Inflammatory macrophage treated with lipopolysaccharide for 4 hours (primary cell): ENCODE measurements at regions not wholly inside any gene's neighbourhood (a gene's known extent, or its start where the extent isn't known, plus 50 kb on each side); places are given as distances from the start of the nearest gene placed in this dataset.

ENCODE experiments used
- DNase-seq: peaks from one replicate; pipeline ENCODE4 v3.0.0-alpha.2; 2020

DNA sequence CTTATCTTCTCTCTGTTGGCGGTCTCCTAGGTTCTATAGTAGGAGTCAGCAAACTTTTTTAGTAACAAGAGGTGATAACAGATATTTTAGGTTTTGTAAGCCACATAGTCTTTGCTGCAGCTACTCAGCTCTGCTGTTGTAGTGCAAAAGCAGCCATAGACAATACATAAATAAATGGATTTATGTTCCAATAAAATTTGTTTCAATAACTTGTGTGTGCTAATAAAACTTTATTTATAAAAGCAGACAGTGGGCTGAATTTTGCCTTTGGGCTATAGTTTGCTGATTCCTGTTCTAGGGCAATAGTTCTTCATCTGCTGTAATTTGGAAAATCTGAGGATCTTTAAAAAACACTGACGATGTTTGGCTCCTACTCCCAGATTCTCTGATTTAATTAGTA is 469.4 kb upstream of the TNC start:
- DNase-seq, result no peak

DNA sequence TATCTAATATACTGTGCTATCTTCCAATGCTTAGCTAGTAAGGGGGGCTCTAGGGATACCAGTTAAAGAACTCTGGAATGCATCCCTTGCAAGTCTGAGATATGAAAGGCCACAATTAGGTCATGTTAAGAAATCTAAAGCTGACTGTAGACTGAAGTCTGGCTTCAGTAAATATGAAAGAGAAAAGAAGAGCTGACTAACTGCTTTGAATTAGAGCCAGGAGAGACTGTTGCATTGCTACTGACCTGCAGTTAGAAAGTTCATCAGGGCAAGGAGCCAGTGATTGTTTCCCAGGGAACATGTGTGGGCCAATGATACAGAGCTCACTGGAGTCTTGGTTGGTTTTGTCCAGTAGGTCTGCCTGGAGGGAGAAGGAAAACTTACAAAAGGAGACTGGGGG is 472.1 kb upstream of the TNC start:
- DNase-seq, result no peak

DNA sequence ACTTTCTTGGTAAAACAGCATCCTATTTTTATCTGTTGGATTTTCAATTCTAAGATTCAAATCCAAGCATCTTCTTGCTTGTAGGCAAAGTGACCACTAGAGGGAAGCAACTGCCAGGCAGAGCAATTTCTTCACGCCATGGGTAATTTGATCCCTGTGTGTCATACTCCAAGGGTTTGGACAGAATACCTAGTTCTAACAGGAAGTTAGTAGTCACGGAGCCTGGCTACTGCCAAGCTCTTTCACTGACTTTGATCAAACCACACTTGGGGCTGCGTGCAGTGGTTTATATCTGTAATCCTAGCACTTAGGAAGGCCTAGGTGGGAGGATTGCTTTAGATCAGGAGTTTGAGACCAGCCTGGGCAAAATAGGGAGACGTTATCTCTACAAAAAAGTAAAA is 473.6 kb upstream of the TNC start:
- peak; percentile 38 for DNase-seq

DNA sequence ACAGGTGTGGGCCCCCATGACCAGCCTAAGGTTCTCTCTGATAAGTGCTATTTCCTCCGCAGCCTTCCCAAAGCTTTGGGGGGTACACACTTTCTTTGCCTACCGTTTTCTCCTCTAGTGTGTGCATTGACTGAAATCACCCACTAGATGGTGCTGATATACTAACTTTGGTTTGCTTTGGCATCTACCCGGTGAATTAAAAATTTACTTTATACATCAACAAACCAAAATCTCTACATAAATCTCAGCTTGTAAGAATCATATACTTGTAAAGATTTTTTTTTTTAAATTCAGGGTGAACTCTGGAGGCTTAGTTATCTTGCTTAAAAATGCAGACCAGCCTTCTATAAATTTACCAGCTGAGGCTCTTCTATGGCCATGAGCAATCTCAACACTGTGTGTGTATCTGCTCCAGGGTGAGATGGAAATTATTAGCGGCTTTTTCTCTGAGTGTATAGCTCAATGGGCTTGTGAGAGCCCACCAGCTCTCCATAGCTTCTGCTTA is 475.7 kb upstream of the TNC start:
- peak; percentile 7 for DNase-seq

DNA sequence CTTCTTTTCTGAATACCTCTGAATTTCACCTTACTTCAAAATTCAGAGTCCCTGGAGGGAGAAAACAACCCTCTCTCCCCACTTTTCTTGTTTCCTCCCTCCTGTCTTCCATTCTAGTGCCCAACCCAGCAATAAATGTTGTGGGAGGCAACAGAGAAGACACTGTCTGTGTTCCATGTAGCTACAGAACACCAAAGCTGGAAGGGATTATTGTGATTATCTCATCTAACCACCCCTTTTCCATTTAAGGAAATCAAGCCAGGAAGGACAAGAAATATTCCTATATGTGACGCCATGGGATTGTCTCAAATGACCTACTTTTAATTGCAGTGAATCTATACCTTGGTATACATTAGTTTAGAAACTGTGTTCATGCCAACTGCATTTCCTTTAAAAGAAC is 476.6 kb upstream of the TNC start:
- DNase-seq, result no peak

DNA sequence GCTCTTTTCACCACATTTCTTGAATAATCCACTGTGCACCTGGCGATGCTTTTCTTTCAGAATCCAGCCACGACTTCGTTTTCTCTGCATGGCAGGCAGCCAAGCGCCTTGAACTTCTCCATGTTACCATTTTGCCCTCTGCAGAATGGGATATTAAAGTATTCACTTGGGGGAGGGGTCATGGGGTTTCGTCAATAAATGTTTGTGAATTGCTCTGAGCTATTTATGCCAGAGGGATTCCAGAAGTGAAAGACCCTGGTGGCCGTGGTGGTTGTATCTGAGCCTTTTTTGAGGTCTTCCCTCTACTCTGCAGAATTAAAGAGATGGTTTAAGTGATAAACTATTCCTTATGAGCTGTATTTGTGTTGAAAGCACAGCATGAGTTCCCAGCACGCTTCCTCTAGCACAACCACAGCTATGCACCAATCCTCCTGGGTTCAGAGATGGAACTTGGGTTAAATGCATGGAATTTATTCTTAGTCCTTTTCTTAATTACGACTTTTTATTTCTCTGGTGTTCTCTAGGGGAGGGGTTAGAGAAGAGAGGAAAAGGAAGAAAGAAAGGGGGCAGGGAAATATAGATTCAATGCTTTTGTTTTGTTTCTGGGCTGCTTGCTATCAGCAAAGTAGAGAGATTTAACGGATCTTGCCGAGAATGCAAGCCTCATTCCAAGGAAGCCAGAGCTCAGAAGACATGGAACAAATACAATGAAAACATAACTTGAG is 478.2 kb upstream of the TNC start:
- DNase-seq, result no peak

DNA sequence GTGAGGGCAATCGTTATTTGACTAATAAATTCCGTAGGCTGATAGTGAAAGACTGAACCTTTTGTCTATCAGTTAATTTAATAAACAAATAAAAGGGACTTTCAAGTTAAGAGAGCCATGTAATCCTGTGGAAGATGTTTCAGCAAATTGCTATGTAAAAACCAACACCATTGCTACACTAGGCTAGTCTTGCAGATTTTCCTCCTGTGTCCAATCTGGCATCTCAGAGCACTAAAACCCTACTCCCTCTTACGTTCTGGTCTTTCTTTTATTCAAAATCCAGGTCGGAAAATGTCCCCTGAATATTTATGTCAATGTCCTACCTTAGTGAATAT is 478.8 kb upstream of the TNC start:
- DNase-seq, result no peak

DNA sequence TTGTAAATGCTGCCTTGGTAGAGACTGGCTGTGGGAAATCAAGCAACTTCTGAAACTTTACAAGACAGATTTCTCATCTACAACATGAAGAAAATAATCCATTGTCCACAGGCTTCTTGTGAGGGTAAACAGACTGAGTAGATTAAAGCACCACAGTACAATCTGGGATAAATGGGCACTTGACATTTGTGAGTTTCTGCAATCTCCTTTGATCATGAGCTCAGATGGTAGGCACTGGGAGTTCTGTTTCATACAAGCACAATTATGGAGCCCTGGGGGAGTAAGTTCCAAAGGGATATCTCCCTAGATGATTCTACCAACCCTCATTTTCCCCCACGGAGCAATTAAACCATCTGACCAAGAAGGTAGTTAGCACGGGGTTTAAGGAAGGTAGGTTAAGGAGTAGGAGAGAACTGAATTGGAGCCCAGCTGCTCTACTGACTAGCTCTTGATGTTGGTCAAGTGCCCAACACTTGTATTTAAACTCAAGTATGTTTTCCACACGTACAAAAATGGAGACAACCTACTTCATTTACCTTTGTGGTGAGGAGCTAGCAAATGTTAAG is 479.5 kb upstream of the TNC start:
- no peak for DNase-seq

DNA sequence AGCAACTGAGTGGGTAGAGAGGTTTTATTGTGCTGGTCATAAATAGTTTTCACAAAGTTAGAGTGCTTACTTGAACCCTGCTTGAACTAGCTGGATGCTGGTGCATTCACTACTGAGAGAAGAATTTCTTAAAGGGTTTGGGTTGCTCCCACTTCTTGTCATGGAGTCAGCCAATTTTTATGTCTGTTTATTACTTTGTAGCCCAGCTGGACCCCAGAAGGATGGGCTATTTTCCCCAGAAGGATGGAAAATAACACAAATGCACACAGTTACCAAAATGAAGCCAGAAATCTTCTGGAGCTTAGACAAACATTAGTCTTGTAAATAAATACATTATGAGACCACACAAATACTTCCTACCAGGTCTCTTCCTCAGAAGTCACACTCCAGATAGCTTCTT is 480.8 kb upstream of the TNC start:
- DNase-seq, result no peak

DNA sequence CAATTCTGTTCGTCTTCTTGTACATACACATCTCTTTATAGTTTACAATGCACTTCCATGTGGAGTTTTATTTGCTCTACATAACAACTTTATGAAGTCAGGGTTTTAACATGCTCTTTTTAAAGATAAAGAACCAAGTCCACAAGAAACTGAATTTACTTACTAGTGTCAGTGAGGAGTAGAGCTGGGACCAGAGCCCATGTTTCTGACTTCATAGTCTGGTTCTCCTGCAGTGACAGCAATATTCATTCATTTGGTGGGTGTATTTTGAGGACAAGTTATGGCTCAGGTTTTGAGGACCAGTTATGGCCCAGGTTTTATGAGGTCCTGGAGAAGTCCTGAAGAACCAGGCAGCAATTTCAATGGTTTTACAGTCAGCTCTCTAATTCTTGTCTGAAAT is 481.9 kb upstream of the TNC start:
- no peak for DNase-seq

DNA sequence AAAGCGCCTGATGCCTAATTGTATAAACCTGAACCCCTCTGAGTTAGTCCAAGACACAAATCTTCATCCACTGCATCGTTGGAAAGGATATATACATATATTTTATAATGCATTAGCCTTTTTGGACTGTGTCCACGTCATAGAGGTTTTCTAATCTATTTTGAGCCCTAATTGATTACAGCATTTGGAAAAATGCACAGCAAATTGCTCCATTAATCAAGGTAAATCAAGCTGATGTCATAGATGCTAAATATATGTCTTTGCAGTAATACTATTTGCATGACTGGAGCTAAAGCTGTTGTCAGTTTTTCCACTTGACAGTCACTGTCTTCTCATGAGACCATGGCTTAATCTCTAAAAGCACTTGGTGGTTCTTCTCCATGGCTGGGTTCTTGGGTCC is 483.5 kb upstream of the TNC start:
- no peak for DNase-seq

DNA sequence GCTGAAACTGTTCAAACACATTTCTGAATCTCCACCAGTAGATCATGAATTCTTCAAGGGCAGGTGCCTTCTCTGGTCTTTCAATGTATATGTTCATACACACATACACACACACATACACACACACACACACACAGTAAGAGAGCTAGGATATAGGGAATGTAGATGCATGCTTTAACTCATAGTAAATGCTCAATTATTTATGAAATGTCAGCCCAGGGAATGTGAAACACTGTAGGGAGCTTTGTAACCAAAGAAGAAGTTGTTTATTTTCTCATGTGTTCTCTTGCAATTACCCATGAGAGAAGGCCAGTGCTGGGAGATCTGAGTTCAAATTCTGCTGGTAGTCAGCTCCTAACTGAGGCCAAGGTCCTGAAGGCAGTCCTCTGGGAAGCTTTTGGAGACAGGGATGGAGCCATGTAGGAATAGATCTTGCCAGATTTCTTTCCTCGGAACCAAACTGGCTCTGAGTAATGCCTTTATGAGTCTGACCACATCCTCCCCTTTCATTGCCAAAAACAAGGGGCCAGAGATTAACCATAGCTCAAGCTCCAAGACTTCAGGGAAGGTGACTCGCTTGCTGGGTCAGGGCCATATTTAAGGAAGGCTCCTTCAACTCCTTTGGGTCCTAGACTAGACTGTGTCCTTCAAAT is 487.0 kb upstream of the TNC start:
- DNase-seq, result no peak

DNA sequence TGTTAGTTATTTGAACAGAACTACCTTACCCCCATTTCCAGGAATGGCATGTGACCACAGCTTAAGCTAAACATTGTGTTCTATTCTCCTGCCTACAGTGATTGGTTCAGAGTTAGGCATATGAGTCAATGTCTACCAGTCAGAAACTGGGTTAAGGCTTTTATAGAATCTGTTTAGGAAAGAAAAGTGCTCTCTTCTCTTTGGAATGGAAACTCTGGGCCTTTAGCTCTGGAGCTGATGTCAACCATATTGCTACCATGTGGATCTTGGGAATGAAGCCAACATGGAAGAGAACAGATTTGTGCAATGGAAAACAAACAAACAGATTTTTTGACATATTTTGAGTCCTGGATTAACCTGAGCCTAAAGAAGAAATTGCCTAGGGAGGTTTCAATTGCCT is 488.9 kb upstream of the TNC start:
- DNase-seq, result no peak

DNA sequence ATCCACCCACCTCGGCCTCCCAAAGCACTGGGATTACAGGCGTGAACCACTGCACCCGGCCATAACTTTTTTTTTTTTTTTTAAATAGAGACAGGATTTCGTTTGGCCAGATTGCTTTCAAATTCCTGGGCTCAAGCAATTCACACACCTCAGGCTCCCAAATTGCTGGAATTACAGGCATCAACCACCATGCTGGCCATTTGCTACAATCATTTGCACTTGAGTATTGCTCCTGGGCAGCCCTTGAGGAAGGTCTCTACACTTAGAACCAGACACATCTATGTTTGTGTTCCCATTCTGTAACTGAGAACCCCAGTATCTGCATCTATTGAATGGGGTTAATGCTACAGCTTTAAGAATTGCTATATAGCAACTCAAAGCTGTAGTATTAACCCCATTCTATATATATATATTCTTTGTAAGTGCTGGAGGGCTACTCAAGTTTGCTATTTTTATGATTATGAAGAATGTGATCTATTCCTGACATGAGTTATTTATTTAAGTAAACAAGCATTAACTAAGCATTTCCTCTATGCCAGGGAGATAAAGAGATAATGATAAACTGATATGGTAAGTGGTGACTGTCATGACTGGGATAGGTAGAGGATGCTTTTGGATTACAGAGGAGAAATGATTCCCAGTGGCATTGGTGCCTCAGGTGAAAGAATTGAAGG is 496.5 kb upstream of the TNC start:
- no peak for DNase-seq

DNA sequence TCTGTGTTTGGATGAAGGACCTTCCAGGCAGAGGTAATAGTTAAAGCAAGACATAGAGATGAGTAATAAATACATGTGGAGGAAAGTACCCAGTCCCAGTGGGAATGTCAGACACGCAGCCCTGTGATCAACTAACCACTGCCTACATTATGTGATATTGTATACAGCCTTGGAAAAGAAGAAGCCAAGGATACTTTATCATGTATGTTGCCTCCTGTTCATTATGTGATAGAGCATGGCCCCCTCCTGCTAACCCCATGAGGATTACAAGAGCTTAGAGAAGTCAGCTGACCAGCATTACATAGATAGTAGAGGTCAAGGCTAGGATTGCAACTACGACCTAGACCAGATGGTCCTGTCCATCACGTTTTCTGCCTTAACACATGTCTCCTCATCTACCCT is 497.0 kb upstream of the TNC start:
- DNase-seq, result no peak

DNA sequence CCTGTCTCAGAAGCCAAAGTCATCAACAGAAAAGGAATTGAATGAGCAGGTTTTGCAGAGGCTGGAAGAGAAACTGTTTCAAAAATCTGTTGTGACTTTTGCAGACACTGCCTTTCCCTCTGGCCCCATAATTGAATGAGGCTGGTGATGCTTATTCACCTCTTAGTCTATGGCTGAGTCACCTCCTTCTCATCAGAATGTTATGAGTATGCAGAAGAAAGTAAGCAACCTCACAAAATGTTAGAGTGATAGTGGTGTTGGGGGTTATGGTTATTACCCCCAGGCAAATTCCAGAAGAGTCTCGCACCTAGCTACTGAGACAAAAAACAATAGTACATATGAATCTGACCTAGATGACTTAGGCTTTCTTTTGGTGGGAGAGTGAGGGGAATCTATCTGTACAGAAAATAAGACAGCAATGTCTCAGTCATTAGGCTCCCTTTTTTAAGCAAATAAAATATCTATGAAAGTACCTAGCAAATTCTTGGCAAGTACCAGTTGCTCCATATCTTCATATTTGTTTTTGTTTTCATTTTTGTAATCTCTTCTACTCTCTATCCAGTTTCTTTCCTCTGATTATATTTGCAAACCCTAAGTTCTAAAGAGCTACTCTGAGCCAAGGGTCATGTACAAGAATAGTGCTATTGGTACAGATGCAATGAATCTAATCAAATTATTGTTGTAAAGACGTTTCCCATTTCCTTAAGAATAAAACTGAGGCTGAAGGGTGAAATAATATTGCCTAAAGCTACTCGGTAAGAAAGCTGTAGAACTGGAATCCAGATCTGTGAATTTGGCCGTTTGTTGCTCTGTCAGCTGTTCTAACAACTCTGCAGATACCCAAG is 498.1 kb upstream of the TNC start:
- no peak for DNase-seq

DNA sequence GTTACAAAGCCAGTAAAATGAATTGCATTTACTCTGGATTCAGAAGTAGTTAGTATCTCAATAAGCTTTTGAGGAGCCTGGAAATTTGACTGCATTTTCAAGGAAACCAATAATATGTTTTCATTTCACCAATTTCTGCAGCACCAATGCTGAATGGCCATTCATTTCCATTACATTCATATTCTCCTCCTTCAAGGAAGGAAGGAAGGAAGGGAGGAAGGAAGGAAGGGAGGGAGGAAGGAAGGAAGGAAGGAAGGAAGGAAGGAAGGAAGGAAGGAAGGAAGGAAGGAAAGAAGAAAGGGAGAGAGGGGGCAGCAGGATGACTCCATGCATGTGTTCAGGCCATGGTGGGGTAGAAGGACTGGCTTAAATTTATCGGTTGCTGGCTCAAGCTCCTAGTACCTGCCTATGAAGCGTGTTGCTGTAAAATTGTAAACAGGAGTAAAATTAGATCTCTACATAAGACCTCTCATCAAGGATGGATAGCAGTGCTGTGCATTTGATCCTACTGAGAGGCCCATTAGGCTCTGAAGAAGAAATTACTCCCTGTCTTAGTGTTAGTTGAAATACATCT is 498.8 kb upstream of the TNC start:
- no peak for DNase-seq

DNA sequence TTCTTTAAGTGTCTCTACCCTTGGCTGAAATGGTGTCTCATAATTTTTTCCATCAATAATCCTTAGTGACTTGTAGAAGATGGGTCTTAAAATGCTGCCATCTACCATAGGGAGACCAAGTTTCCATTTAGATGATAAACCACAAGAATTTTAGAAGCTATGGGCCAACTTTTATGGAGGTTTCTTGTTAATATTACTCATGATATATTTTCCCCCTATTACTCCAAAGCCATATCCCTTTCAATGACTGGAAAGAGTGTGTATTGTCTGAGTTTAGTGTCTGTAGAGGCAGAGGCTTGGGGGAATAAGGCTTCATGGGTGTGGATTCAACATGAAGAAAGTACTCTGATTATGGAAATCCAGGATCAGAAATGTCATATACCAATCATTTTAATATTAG is 507.3 kb upstream of the TNC start:
- no peak for DNase-seq

DNA sequence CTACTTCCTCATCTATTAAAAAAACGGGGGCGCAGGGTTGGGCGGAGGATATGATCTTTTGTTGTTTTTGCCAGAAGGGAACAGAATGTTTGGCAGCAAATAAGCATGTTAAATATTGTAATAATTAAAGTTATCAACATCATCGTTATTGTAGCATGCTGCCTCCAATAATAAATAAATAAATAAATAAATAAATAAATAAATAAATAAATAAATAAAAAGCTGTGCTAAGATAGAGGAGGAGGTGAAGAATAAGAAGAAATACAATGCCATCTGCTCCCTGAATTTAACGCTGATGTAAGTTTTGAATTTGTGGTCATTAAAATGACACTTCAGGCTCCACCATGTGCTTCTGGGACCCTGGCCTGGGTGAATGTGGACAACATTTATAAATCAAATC is 508.0 kb upstream of the TNC start:
- DNase-seq, result no peak

DNA sequence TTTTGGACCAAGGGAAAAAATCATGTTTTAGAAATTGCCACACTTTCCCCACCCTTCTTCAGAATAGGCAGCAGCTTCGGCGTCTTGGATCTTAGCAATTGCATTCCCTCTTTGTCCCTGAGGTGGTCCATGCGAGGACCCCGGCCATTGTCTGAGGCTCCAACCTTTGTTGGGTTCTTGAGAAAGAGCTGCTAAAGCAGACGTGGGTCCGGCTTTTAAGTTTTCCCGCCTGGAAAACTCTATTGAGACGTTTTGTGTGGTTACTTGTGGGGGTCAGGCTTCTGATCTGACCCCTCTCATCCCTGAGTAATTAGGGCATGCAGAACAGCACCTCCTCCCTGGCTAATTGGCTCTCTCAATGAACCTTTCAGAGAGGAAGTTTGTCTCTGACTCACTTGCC is 509.6 kb upstream of the TNC start:
- DNase-seq, result no peak

DNA sequence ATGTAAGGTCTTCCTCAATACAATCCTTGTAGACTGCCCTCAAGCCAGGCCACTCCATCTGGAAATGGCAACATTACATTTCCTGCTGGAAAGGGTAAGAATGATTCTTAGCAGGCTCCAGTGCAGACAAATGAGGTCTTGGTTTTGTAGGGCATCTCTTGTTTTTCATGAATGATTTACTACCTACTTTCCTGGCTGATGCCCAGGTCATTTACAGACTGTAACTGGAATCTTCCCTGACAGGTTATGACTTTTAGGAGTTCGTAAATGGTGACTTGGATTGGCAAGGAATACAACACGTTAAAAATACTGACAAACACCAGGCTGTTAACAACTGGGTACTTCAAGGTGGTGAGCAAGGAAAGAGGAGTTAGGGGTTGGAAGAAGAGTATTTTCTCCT is 510.5 kb upstream of the TNC start:
- DNase-seq, result no peak
